ENCODE measurements at regions not wholly inside any gene's neighbourhood (a gene's known extent, or its start where the extent isn't known, plus 50 kb on each side); places are given as distances from the start of the nearest gene placed in this dataset.

GRCh38 chr16:73125850-73126524 is 78.1 kb upstream of the ZFHX3 start:
- intact Hi-C loops (cut with DNase I) = no loop called here
- Histone ChIP-seq H3K36me3 (no peaks in the 10 kb centered on the region), H3K4me1 (peaks cover 0 to 50% (median 9%) of the 10 kb centered on the region in 12 donors), H3K9me3 (peaks cover 0 to 12% (median 0%) of the 10 kb centered on the region in 12 donors), H3K4me3 (no peak overlapping the region), H3K27me3 (no peaks in the 10 kb centered on the region), H3K27ac (peak overlapping the region in 6 of 12 donors; percentile 17 to 76 (median 54))
- TF ChIP-seq CTCF (IDR thresholded peaks at IDR 0.05) (no peak), POLR2A (IDR thresholded peaks at IDR 0.05) (no peak)
- DNase-seq (peak in 1 of 5 donors; percentile 30), ATAC-seq (peak in 3 of 4 donors; percentile 29 to 72 (median 68))
- WGBS, 4 donors = 81 to 84% (median 83%) methylated on average over 7 of the region's 7 CpGs

GRCh38 chr16:73124665-73125375 is 76.9 kb upstream of the ZFHX3 start:
- Histone ChIP-seq H3K4me3 (no peak overlapping the region), H3K27ac (peak overlapping the region in 3 of 12 donors; percentile 0 to 84 (median 5)), H3K9me3 (peaks cover 0 to 12% (median 0%) of the 10 kb centered on the region in 12 donors), H3K36me3 (no peaks in the 10 kb centered on the region), H3K27me3 (no peaks in the 10 kb centered on the region), H3K4me1 (peaks cover 0 to 50% (median 9%) of the 10 kb centered on the region in 12 donors)
- TF ChIP-seq POLR2A (IDR thresholded peaks at IDR 0.05) (no peak), CTCF (IDR thresholded peaks at IDR 0.05) (no peak)
- intact Hi-C loops (cut with DNase I) = no loop called here
- no peak for DNase-seq
- 94 to 97% (median 94%) methylated on average over 4 of the region's 4 CpGs for WGBS, 4 donors
- ATAC-seq = no peak

GRCh38 chr16:73124097-73124652 is 76.2 kb upstream of the ZFHX3 start:
- TF ChIP-seq POLR2A (IDR thresholded peaks at IDR 0.05) (no peak), CTCF (IDR thresholded peaks at IDR 0.05) (no peak)
- H3K36me3 ChIP-seq = no peaks in the 10 kb centered on the region
- ATAC-seq = peak in 2 of 4 donors; percentile 4 to 15
- H3K4me1 ChIP-seq = peaks cover 0 to 50% (median 9%) of the 10 kb centered on the region in 12 donors
- DNase-seq = no peak
- intact Hi-C loops (cut with DNase I) = no loop called here
- WGBS, 4 donors = 81 to 90% (median 87%) methylated on average over 10 of the region's 10 CpGs
- H3K9me3 ChIP-seq = peaks cover 0 to 12% (median 0%) of the 10 kb centered on the region in 12 donors
- no peaks in the 10 kb centered on the region for H3K27me3 ChIP-seq
- H3K27ac ChIP-seq = peak overlapping the region in 5 of 12 donors; percentile 14 to 84 (median 78)
- no peak overlapping the region for H3K4me3 ChIP-seq
